Colonic mucosa (tissue), 4 donors: ENCODE measurements at regions not wholly inside any gene's neighbourhood (a gene's known extent, or its start where the extent isn't known, plus 50 kb on each side); places are given as distances from the start of the nearest gene placed in this dataset.

Experiments
- DNase-seq: peaks from one replicate; pipeline ENCODE4 v3.0.0-alpha.2; 2020
- H3K27ac ChIP-seq: fragments of 200-600 bp; one replicate; pipeline ENCODE4 v1.8.0; 2021
- H3K27me3 ChIP-seq: fragments of 200-600 bp; one replicate; pipeline ENCODE4 v1.8.0; 2021
- H3K36me3 ChIP-seq: fragments of 200-600 bp; one replicate; pipeline ENCODE4 v1.8.0; 2021
- H3K4me1 ChIP-seq: fragments of 200-600 bp; one replicate; pipeline ENCODE4 v1.8.0; 2021; ENCODE audit warnings: mild to moderate bottlenecking
- H3K4me3 ChIP-seq: fragments of 200-600 bp; one replicate; pipeline ENCODE4 v1.8.0; 2021
- H3K9ac ChIP-seq, 2 donors: one replicate each; pipeline ENCODE4 v1.7.0; 2013; ENCODE audit warnings: control low read depth in 2 of 2, low read depth in 2 of 2, low read length in 2 of 2
- H3K9me3 ChIP-seq: fragments of 200-600 bp; one replicate; pipeline ENCODE4 v1.8.0; 2021
- CTCF ChIP-seq: fragments of 200-600 bp; IDR thresholded peaks from one replicate; pipeline ENCODE4 v1.8.0; 2022; ENCODE audit warnings: antibody characterized with exemption, mild to moderate bottlenecking
- intact Hi-C: fragments of 100-400 bp; cut with DNase I; formaldehyde crosslinking; loops from one replicate; pipeline ENCODE4 v1.14.1; 2022
- donor health status: healthy.
- donor health status: DM: no; HTN: no; CAD: no.
- donor health status: DM: no; HTN: no; CAD: no.

- Histone ChIP-seq H3K9me3 (no peaks in the 10 kb centered on the region), H3K4me3 (no peak overlapping the region), H3K27me3 (no peaks in the 10 kb centered on the region), H3K27ac (no peak overlapping the region), H3K36me3 (no peaks in the 10 kb centered on the region), H3K9ac (no peak overlapping the region), H3K4me1 (no peaks in the 10 kb centered on the region)
- TF ChIP-seq CTCF: no peak
- intact Hi-C loops: no loop called here
- DNase-seq: no peak
Observed at GRCh38 chr3:139280027-139280671, 63.7 kb upstream of the MRPS22 start.

- DNase-seq: no peak
- no peak for TF ChIP-seq CTCF
- no peak overlapping the region for H3K27ac ChIP-seq
- no peaks in the 10 kb centered on the region for H3K9me3 ChIP-seq
- no peak overlapping the region for H3K4me3 ChIP-seq
- H3K36me3 ChIP-seq: no peaks in the 10 kb centered on the region
- intact Hi-C loops: no loop called here
- H3K9ac ChIP-seq: no peak overlapping the region
- H3K4me1 ChIP-seq: no peaks in the 10 kb centered on the region
- no peaks in the 10 kb centered on the region for H3K27me3 ChIP-seq
Observed at GRCh38 chr3:139281096-139281495, 62.7 kb upstream of the MRPS22 start.

GRCh38 chr3:139281522-139282196 is 62.2 kb upstream of the MRPS22 start:
- DNase-seq: no peak
- intact Hi-C loops: no loop called here
- no peaks in the 10 kb centered on the region for H3K27me3 ChIP-seq
- no peaks in the 10 kb centered on the region for H3K4me1 ChIP-seq
- no peak overlapping the region for H3K4me3 ChIP-seq
- H3K9me3 ChIP-seq: no peaks in the 10 kb centered on the region
- no peaks in the 10 kb centered on the region for H3K36me3 ChIP-seq
- no peak overlapping the region for H3K27ac ChIP-seq
- TF ChIP-seq CTCF: no peak
- H3K9ac ChIP-seq: no peak overlapping the region

GRCh38 chr3:139283301-139283700 is 60.5 kb upstream of the MRPS22 start:
- no peak overlapping the region for H3K27ac ChIP-seq
- H3K9me3 ChIP-seq: no peaks in the 10 kb centered on the region
- H3K4me3 ChIP-seq: no peak overlapping the region
- no peak for DNase-seq
- no peaks in the 10 kb centered on the region for H3K27me3 ChIP-seq
- TF ChIP-seq CTCF: no peak
- intact Hi-C loops: no loop called here
- H3K36me3 ChIP-seq: no peaks in the 10 kb centered on the region
- H3K9ac ChIP-seq: no peak overlapping the region
- no peaks in the 10 kb centered on the region for H3K4me1 ChIP-seq

- Histone ChIP-seq H3K9ac (no peak overlapping the region), H3K4me1 (no peaks in the 10 kb centered on the region), H3K27ac (no peak overlapping the region), H3K4me3 (no peak overlapping the region), H3K36me3 (no peaks in the 10 kb centered on the region), H3K27me3 (no peaks in the 10 kb centered on the region), H3K9me3 (no peaks in the 10 kb centered on the region)
- intact Hi-C loops: no loop called here
- DNase-seq: no peak
- TF ChIP-seq CTCF: no peak
Observed at GRCh38 chr3:139284221-139284620, 59.6 kb upstream of the MRPS22 start.
